T-cell (primary cell): ENCODE measurements at regions not wholly inside any gene's neighbourhood (a gene's known extent, or its start where the extent isn't known, plus 50 kb on each side); places are given as distances from the start of the nearest gene placed in this dataset.

Source experiments
- ATAC-seq, 4 experiments: fragments of 200-7000 bp in 3 of 4; fragments of 150-1000 bp in 1 of 4; cut with Tn5 transposase; replicated peaks in 1 of 4; 1 replicate in 3 of 4; 2 replicates in 1 of 4; pipeline ENCODE4 v1.10.0; 2021; ENCODE audit warnings: moderate library complexity in 3 of 4, mild to moderate bottlenecking in 2 of 4, moderate number of reproducible peaks in 1 of 4
- CTCF ChIA-PET, 2 donors: fragments of 300-600 bp; sonication (Branson Sonifier 250); formaldehyde crosslinking; loops; one replicate each; lab custom pipeline; 2022; ENCODE audit warnings: antibody characterized with exemption in 2 of 2; lab: Charles Lee
- POLR2A ChIA-PET, 2 donors: fragments of 300-600 bp; sonication (Branson Sonifier 250); formaldehyde crosslinking; loops; one replicate each; lab custom pipeline; 2022; ENCODE audit warnings: antibody characterized with exemption in 2 of 2; lab: Charles Lee
- DNase-seq, 35 experiments: peaks; one replicate each; pipeline versions ENCODE4 v3.0.0 to v3.0.0-alpha.2; 2013 to 2023
- H3K27ac ChIP-seq: one replicate; pipeline ENCODE4 v1.5.1; 2013; ENCODE audit warnings: low read length
- H3K27me3 ChIP-seq, 2 experiments: replicated peaks in 1 of 2; 1 replicate in 1 of 2; 2 replicates in 1 of 2; pipeline versions ENCODE4 v1.6.1 to v1.7.0; 2013; ENCODE audit warnings: low read length in 1 of 2, mixed read lengths in 1 of 2; ENCODE audit not compliant: control insufficient read depth in 2 of 2, insufficient read depth in 2 of 2; ENCODE audit errors: extremely low read depth in 1 of 2
- H3K36me3 ChIP-seq, 2 donors: 1 replicate in 1 of 2; 2 replicates in 1 of 2; pipeline versions ENCODE4 v1.6.1 to v1.7.0; 2013; ENCODE audit warnings: low read length in 1 of 2; ENCODE audit not compliant: control insufficient read depth in 2 of 2, insufficient read depth in 1 of 2; ENCODE audit errors: extremely low read depth in 1 of 2
- H3K4me1 ChIP-seq, 2 experiments: 1 replicate in 1 of 2; 2 replicates in 1 of 2; pipeline versions ENCODE4 v1.6.1 to v1.7.0; 2013; ENCODE audit warnings: low read length in 2 of 2, mixed read lengths in 1 of 2; ENCODE audit not compliant: insufficient read depth in 2 of 2, control insufficient read depth in 1 of 2; ENCODE audit errors: extremely low read depth in 1 of 2
- H3K4me3 ChIP-seq, 2 donors: 1 replicate in 1 of 2; 2 replicates in 1 of 2; pipeline versions ENCODE4 v1.5.1 to v1.7.0; 2013; ENCODE audit warnings: mild to moderate bottlenecking in 2 of 2, low read length in 1 of 2, moderate library complexity in 1 of 2; ENCODE audit not compliant: control insufficient read depth in 1 of 2; ENCODE audit errors: extremely low read depth in 1 of 2
- H3K9me3 ChIP-seq: 2 replicates; pipeline ENCODE4 v1.7.0; 2013
- H3K27ac Mint-ChIP-seq, 2 donors: one replicate each; pipeline ENCODE4 v1.8.0; 2020 to 2021; ENCODE audit warnings: mild to moderate bottlenecking in 2 of 2, mixed read lengths in 2 of 2
- H3K27me3 Mint-ChIP-seq, 2 donors: one replicate each; pipeline ENCODE4 v1.8.0; 2021 to 2022; ENCODE audit warnings: mixed read lengths in 2 of 2
- H3K36me3 Mint-ChIP-seq: one replicate; pipeline ENCODE4 v1.8.0; 2021; ENCODE audit warnings: mixed read lengths
- H3K4me1 Mint-ChIP-seq, 3 donors: one replicate each; pipeline ENCODE4 v1.8.0; 2020 to 2022; ENCODE audit warnings: mixed read lengths in 3 of 3, mild to moderate bottlenecking in 1 of 3
- H3K4me3 Mint-ChIP-seq, 3 donors: one replicate each; pipeline ENCODE4 v1.8.0; 2020 to 2022; ENCODE audit warnings: mild to moderate bottlenecking in 3 of 3, mixed read lengths in 3 of 3, moderate library complexity in 3 of 3
- H3K9me3 Mint-ChIP-seq, 3 donors: one replicate each; pipeline ENCODE4 v1.8.0; 2020 to 2022; ENCODE audit warnings: mixed read lengths in 3 of 3
- WGBS: methylation state at CpG from one replicate; pipeline ENCODE4 v1.1.5; 2013; ENCODE audit warnings: missing lambda C conversion rate; ENCODE audit not compliant: insufficient coverage; 5-methylcytosine and 5-hydroxymethylcytosine counted together

- H3K9me3 ChIP-seq, result no peaks in the 10 kb centered on the region
- Mint-ChIP-seq H3K27me3 (no peaks in the 10 kb centered on the region), H3K27ac (no peak overlapping the region), H3K4me1 (no peaks in the 10 kb centered on the region), H3K36me3 (no peaks in the 10 kb centered on the region), H3K4me3 (no peak overlapping the region), H3K9me3 (no peaks in the 10 kb centered on the region)
- H3K27ac ChIP-seq, result no peak overlapping the region
- POLR2A ChIA-PET, result no interaction called here
- 76% methylated on average over 3 of the region's 14 CpGs for WGBS
- no peak for DNase-seq
- CTCF ChIA-PET, result interaction anchor here in 1 of 2 donors (0.7 kb wide), 1 partner anchor 8 kb away, joined by 3 read pairs; no protein-coding TSS in a partner anchor
- no peak overlapping the region for H3K4me3 ChIP-seq
- no peak for ATAC-seq
- no peaks in the 10 kb centered on the region for H3K4me1 ChIP-seq
- H3K36me3 ChIP-seq, result no peaks in the 10 kb centered on the region
- H3K27me3 ChIP-seq, result no peaks in the 10 kb centered on the region
Measured at GRCh38 chr18:76051396-76052226, 443.4 kb downstream of the ZNF516 start.

- H3K27me3 ChIP-seq, result no peaks in the 10 kb centered on the region
- DNase-seq (no peak), ATAC-seq (no peak)
- H3K4me3 Mint-ChIP-seq, result no peak overlapping the region
- ChIA-PET POLR2A (no interaction called here), CTCF (no interaction called here)
- H3K27ac ChIP-seq, result no peak overlapping the region
- H3K4me1 ChIP-seq, result no peaks in the 10 kb centered on the region
- no peaks in the 10 kb centered on the region for H3K4me1 Mint-ChIP-seq
- H3K9me3 Mint-ChIP-seq, result peaks cover 0 to 3% (median 0%) of the 10 kb centered on the region in 3 donors
- no peak overlapping the region for H3K27ac Mint-ChIP-seq
- H3K36me3 ChIP-seq, result no peaks in the 10 kb centered on the region
- H3K4me3 ChIP-seq, result no peak overlapping the region
- no peaks in the 10 kb centered on the region for H3K36me3 Mint-ChIP-seq
- peaks cover 0 to 11% of the 10 kb centered on the region in 2 donors for H3K27me3 Mint-ChIP-seq
- 59% methylated on average over 2 of the region's 4 CpGs for WGBS
- no peaks in the 10 kb centered on the region for H3K9me3 ChIP-seq
Measured at GRCh38 chr18:76046221-76046620, 448.8 kb downstream of the ZNF516 start.

- no peak overlapping the region for H3K4me3 Mint-ChIP-seq
- no peaks in the 10 kb centered on the region for H3K27me3 ChIP-seq
- no peak overlapping the region for H3K27ac ChIP-seq
- POLR2A ChIA-PET, result no interaction called here
- H3K27me3 Mint-ChIP-seq, result peaks cover 0 to 11% of the 10 kb centered on the region in 2 donors
- H3K27ac Mint-ChIP-seq, result no peak overlapping the region
- H3K36me3 ChIP-seq, result no peaks in the 10 kb centered on the region
- no peaks in the 10 kb centered on the region for H3K4me1 Mint-ChIP-seq
- no peaks in the 10 kb centered on the region for H3K9me3 ChIP-seq
- WGBS, result no CpG with 5 or more reads among the region's 1 CpG
- H3K4me1 ChIP-seq, result no peaks in the 10 kb centered on the region
- H3K4me3 ChIP-seq, result no peak overlapping the region
- H3K9me3 Mint-ChIP-seq, result peaks cover 0 to 3% (median 0%) of the 10 kb centered on the region in 3 donors
- ATAC-seq (no peak), DNase-seq (no peak)
- H3K36me3 Mint-ChIP-seq, result no peaks in the 10 kb centered on the region
- CTCF ChIA-PET, result no interaction called here
Measured at GRCh38 chr18:76042511-76042910, 452.5 kb downstream of the ZNF516 start.

- Histone ChIP-seq H3K27ac (no peak overlapping the region), H3K4me3 (no peak overlapping the region), H3K36me3 (no peaks in the 10 kb centered on the region), H3K9me3 (no peaks in the 10 kb centered on the region), H3K27me3 (no peaks in the 10 kb centered on the region), H3K4me1 (no peaks in the 10 kb centered on the region)
- ATAC-seq (no peak), DNase-seq (no peak)
- Mint-ChIP-seq H3K4me3 (no peak overlapping the region), H3K36me3 (no peaks in the 10 kb centered on the region), H3K27ac (no peak overlapping the region), H3K27me3 (peaks cover 0 to 12% of the 10 kb centered on the region in 2 donors), H3K4me1 (no peaks in the 10 kb centered on the region), H3K9me3 (peaks cover 0 to 11% (median 2%) of the 10 kb centered on the region in 3 donors)
- no CpG with 5 or more reads among the region's 3 CpGs for WGBS
- POLR2A ChIA-PET, result no interaction called here
- CTCF ChIA-PET, result no interaction called here
Measured at GRCh38 chr18:76018210-76018609, 476.8 kb downstream of the ZNF516 start.

GRCh38 chr18:76013057-76013456 lies 482.0 kb downstream of the ZNF516 start:
- no peak overlapping the region for H3K27ac Mint-ChIP-seq
- Histone ChIP-seq H3K4me1 (no peaks in the 10 kb centered on the region), H3K9me3 (no peaks in the 10 kb centered on the region), H3K27me3 (no peaks in the 10 kb centered on the region), H3K4me3 (no peak overlapping the region), H3K27ac (no peak overlapping the region), H3K36me3 (no peaks in the 10 kb centered on the region)
- ChIA-PET POLR2A (no interaction called here), CTCF (no interaction called here)
- no peak overlapping the region for H3K4me3 Mint-ChIP-seq
- no peak for DNase-seq
- no CpG with 5 or more reads among the region's 1 CpG for WGBS
- ATAC-seq, result no peak
- no peaks in the 10 kb centered on the region for H3K36me3 Mint-ChIP-seq
- no peaks in the 10 kb centered on the region for H3K4me1 Mint-ChIP-seq
- peaks cover 2 to 8% of the 10 kb centered on the region in 2 donors for H3K27me3 Mint-ChIP-seq
- H3K9me3 Mint-ChIP-seq, result peaks cover 0 to 3% (median 2%) of the 10 kb centered on the region in 3 donors

GRCh38 chr18:76005632-76006208 lies 489.3 kb downstream of the ZNF516 start:
- Histone ChIP-seq H3K4me1 (no peaks in the 10 kb centered on the region), H3K4me3 (no peak overlapping the region), H3K9me3 (no peaks in the 10 kb centered on the region), H3K27ac (no peak overlapping the region), H3K36me3 (no peaks in the 10 kb centered on the region), H3K27me3 (no peaks in the 10 kb centered on the region)
- ChIA-PET CTCF (no interaction called here), POLR2A (no interaction called here)
- Mint-ChIP-seq H3K4me3 (no peak overlapping the region), H3K4me1 (no peaks in the 10 kb centered on the region), H3K9me3 (peaks cover 0 to 3% (median 0%) of the 10 kb centered on the region in 3 donors), H3K36me3 (no peaks in the 10 kb centered on the region), H3K27ac (no peak overlapping the region), H3K27me3 (peaks cover 3 to 4% of the 10 kb centered on the region in 2 donors)
- ATAC-seq, result no peak
- 56% methylated on average over 7 of the region's 15 CpGs for WGBS
- no peak for DNase-seq
